PFSK-1 (cell line): ENCODE measurements at regions not wholly inside any gene's neighbourhood (a gene's known extent, or its start where the extent isn't known, plus 50 kb on each side); places are given as distances from the start of the nearest gene placed in this dataset.

Experiments
- POLR2AphosphoS5 ChIP-seq: IDR thresholded peaks from 2 replicates; pipeline ENCODE4 v1.6.1; 2012; ENCODE audit warnings: low read depth, mild to moderate bottlenecking, control low read depth, low read length, moderate library complexity
- SIN3A ChIP-seq: IDR thresholded peaks from 2 replicates; pipeline ENCODE4 v1.6.1; 2012; ENCODE audit warnings: mild to moderate bottlenecking, low read length, moderate library complexity, borderline replicate concordance; ENCODE audit not compliant: insufficient read depth
- TAF1 ChIP-seq: IDR thresholded peaks from 2 replicates; pipeline ENCODE4 v1.6.1; 2012; ENCODE audit warnings: low read length, control low read depth, borderline replicate concordance; ENCODE audit not compliant: insufficient read depth
- TF ChIP-seq, protein P1 (sequence below), 2 experiments: IDR thresholded peaks; 2 replicates each; pipeline versions ENCODE4 v1.6.1 to v1.8.0; 2011 to 2012; ENCODE audit warnings: low read depth in 2 of 2, low read length in 2 of 2, control low read depth in 1 of 2, inconsistent platforms in 1 of 2, mild to moderate bottlenecking in 1 of 2, moderate library complexity in 1 of 2; ENCODE audit not compliant: insufficient read depth in 1 of 2

DNA sequence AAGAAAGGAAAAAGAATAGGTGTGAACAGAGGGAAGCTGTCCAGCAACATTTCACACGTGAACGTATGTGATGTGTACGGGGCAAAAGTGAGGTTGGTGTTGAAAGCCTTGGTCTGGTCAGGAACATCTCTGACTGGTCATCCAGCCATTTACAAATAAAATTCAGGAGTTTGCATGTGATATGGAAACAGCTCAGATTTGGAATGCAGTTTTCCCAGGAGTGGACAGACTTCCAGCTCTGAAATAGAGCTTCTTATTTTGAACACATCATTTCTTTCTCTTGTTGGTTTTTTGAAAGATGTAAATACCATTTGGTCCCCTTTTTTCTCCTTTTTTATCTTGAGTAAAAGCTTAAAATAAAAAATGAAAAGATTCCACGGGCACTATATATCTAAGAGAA, 566.2 kb upstream of the ZFHX3 start:
- TF ChIP-seq TAF1 = no peak
- no peak for TF ChIP-seq POLR2AphosphoS5
- TF ChIP-seq SIN3A = no peak
- TF ChIP-seq, protein P1, sequence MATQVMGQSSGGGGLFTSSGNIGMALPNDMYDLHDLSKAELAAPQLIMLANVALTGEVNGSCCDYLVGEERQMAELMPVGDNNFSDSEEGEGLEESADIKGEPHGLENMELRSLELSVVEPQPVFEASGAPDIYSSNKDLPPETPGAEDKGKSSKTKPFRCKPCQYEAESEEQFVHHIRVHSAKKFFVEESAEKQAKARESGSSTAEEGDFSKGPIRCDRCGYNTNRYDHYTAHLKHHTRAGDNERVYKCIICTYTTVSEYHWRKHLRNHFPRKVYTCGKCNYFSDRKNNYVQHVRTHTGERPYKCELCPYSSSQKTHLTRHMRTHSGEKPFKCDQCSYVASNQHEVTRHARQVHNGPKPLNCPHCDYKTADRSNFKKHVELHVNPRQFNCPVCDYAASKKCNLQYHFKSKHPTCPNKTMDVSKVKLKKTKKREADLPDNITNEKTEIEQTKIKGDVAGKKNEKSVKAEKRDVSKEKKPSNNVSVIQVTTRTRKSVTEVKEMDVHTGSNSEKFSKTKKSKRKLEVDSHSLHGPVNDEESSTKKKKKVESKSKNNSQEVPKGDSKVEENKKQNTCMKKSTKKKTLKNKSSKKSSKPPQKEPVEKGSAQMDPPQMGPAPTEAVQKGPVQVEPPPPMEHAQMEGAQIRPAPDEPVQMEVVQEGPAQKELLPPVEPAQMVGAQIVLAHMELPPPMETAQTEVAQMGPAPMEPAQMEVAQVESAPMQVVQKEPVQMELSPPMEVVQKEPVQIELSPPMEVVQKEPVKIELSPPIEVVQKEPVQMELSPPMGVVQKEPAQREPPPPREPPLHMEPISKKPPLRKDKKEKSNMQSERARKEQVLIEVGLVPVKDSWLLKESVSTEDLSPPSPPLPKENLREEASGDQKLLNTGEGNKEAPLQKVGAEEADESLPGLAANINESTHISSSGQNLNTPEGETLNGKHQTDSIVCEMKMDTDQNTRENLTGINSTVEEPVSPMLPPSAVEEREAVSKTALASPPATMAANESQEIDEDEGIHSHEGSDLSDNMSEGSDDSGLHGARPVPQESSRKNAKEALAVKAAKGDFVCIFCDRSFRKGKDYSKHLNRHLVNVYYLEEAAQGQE (IDR thresholded peaks at IDR 0.05; ENCODE audit: insufficient read depth in 1 of 2, low read depth in 2 of 2, low read length in 2 of 2) = no peak
